Ovary (tissue), 3 donors: ENCODE measurements at regions not wholly inside any gene's neighbourhood (a gene's known extent, or its start where the extent isn't known, plus 50 kb on each side); places are given as distances from the start of the nearest gene placed in this dataset.

ENCODE experiments used
- EP300 ChIP-seq: sonication (generic); formaldehyde crosslinking; IDR thresholded peaks from one replicate; pipeline ENCODE4 v1.6.1; 2017; ENCODE audit warnings: antibody characterized with exemption
- POLR2A ChIP-seq: fragments of 450-650 bp; IDR thresholded peaks from one replicate; pipeline ENCODE4 v1.6.1; 2017; ENCODE audit warnings: antibody characterized with exemption, mild to moderate bottlenecking, moderate library complexity
- TF ChIP-seq, protein P1 (sequence below), 3 donors: fragments of 450-650 bp in 2 of 3; fragments of 200-600 bp in 1 of 3; IDR thresholded peaks; one replicate each; pipeline versions ENCODE4 v1.5.1 to v1.8.0; 2016 to 2022; ENCODE audit warnings: antibody characterized with exemption in 3 of 3, mild to moderate bottlenecking in 1 of 3
- donor health status: DM: no; HTN: no; CAD: no.

DNA sequence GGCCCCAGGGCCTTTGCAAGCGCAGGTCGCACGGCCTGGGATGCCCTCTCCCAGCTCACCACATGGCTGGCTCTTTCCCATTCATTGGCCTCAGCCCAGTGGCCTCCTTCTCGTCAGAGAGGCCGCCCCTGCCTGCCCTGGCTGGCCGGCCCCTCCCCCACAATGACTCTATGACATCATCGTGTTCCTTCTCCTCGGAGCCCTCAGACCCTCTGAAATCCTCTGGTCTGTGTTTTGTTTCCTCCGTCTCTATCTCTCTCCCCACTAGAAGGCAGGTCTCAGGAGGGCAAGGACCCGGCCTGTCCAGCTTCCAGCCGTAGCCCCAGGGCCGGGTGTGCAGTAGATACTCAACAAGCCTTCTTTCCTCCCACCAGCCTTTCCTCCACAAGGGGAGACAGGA lies 164.8 kb upstream of the FOXF1 start:
- TF ChIP-seq, protein P1, sequence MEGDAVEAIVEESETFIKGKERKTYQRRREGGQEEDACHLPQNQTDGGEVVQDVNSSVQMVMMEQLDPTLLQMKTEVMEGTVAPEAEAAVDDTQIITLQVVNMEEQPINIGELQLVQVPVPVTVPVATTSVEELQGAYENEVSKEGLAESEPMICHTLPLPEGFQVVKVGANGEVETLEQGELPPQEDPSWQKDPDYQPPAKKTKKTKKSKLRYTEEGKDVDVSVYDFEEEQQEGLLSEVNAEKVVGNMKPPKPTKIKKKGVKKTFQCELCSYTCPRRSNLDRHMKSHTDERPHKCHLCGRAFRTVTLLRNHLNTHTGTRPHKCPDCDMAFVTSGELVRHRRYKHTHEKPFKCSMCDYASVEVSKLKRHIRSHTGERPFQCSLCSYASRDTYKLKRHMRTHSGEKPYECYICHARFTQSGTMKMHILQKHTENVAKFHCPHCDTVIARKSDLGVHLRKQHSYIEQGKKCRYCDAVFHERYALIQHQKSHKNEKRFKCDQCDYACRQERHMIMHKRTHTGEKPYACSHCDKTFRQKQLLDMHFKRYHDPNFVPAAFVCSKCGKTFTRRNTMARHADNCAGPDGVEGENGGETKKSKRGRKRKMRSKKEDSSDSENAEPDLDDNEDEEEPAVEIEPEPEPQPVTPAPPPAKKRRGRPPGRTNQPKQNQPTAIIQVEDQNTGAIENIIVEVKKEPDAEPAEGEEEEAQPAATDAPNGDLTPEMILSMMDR (IDR thresholded peaks at IDR 0.05): no peak
- no peak for TF ChIP-seq EP300
- no peak for TF ChIP-seq POLR2A
